Ovary (tissue), 3 donors: ENCODE measurements at regions not wholly inside any gene's neighbourhood (a gene's known extent, or its start where the extent isn't known, plus 50 kb on each side); places are given as distances from the start of the nearest gene placed in this dataset.

Experiments
- CTCF ChIP-seq, 3 donors: fragments of 450-650 bp in 2 of 3; fragments of 200-600 bp in 1 of 3; IDR thresholded peaks; one replicate each; pipeline versions ENCODE4 v1.5.1 to v1.8.0; 2016 to 2022; ENCODE audit warnings: antibody characterized with exemption in 3 of 3, mild to moderate bottlenecking in 1 of 3
- EP300 ChIP-seq: sonication (generic); formaldehyde crosslinking; IDR thresholded peaks from one replicate; pipeline ENCODE4 v1.6.1; 2017; ENCODE audit warnings: antibody characterized with exemption
- POLR2A ChIP-seq: fragments of 450-650 bp; IDR thresholded peaks from one replicate; pipeline ENCODE4 v1.6.1; 2017; ENCODE audit warnings: antibody characterized with exemption, mild to moderate bottlenecking, moderate library complexity
- donor health status: DM: no; HTN: no; CAD: no.

- TF ChIP-seq POLR2A (no peak), CTCF (IDR thresholded peaks at IDR 0.05) (no peak), EP300 (no peak)
These were observed 310.3 kb downstream of the OXSM start for GRCh38 chr3:26100176-26100575.
